Loucy (cell line): ENCODE measurements at regions not wholly inside any gene's neighbourhood (a gene's known extent, or its start where the extent isn't known, plus 50 kb on each side); places are given as distances from the start of the nearest gene placed in this dataset.

ENCODE experiments used
- CTCF ChIP-seq: fragments of 200-600 bp; sonication (generic); conservative IDR thresholded peaks from 2 replicates; pipeline ENCODE4 v1.5.1; 2014; ENCODE audit warnings: mild to moderate bottlenecking, antibody characterized with exemption, low read length
- EZH2phosphoT487 ChIP-seq: fragments of 200-600 bp; IDR thresholded peaks from 2 replicates; pipeline ENCODE4 v1.6.1; 2018; ENCODE audit warnings: antibody characterized with exemption, mild to moderate bottlenecking, moderate library complexity, borderline replicate concordance

GRCh38 chr2:19607400-19607799 lies 249.0 kb upstream of the OSR1 start:
- TF ChIP-seq CTCF, result no peak
- no peak for TF ChIP-seq EZH2phosphoT487
